ENCODE measurements at regions not wholly inside any gene's neighbourhood (a gene's known extent, or its start where the extent isn't known, plus 50 kb on each side); places are given as distances from the start of the nearest gene placed in this dataset.
"Not testable (repeated sequence)": the region's sequence is repeated elsewhere in the genome, so short reads cannot be mapped to it uniquely, and the experiment has no call there.

DNA sequence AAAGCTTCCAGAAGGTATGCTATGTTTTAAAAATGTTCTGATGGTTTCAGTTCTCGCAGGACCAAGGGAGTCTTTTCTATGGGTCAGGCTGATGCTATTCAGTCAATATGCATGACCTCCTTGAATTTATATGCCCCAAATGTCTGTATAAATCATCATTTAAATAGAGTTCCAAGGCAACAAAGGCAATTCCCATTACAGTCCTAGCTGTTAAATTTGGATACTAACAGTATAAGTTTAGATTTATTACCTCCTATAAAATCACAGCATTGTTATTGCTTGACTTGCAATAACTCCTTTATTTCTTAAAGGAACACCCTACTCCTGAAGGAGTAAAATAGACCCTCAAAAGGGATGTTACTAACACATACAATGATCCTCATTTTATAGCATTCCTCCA is 387.7 kb upstream of the CHD1 start:
- no peak for DNase-seq (ENCODE audit: low read depth, low spot score)

GRCh38 chr5:99315413-99316183 is 386.8 kb upstream of the CHD1 start:
- no peak for DNase-seq (ENCODE audit: low read depth, low spot score)

DNA sequence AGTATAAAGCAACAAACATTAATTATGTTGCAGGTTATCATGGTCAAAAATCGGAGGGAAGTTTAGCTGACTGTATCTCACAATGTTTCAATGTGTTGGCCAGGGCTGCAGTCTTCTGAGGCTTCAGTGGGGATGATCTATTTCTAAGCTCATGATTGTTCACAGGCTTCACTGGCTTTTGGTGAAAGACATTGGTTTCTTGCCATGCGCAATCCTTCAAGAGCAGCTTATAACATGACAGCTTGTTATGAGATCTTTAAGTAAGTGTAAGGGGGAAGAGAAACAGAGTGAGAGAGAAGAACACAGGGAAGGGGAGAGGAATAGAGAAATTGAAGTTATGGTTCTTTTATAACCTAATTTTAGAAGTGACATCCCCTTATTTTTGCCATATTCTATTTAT is 385.9 kb upstream of the CHD1 start:
- DNase-seq (ENCODE audit: low read depth, low spot score): no peak

DNA sequence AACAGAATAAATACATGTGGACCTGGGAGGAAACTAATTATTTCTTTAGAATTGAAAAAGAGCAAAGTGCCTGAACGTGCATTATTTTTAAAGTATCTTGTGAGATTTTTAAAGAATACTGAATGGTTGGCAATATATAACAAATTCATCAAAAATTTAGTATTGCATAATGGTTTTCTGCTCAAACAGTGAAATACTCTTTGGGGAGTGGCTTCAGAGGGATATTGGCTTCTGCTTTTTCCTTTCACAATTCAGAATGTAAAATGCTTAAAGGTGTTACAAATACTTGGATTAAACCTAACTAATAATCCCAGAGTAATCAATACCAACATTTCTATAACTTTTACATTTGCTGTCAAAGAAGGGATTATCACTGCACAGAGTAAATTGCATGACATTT is 379.3 kb upstream of the CHD1 start:
- no peak for DNase-seq (ENCODE audit: low read depth, low spot score)

- no peak for DNase-seq (ENCODE audit: low read depth, low spot score)
Observed at GRCh38 chr5:99305045-99305580, 376.3 kb upstream of the CHD1 start.

- no peak for DNase-seq (ENCODE audit: low read depth, low spot score)
Observed at GRCh38 chr5:99285606-99286005, 356.8 kb upstream of the CHD1 start.

- DNase-seq (ENCODE audit: low read depth, low spot score): no peak
Observed at GRCh38 chr5:99275128-99275527, 346.3 kb upstream of the CHD1 start.

GRCh38 chr5:99272576-99272975 is 343.8 kb upstream of the CHD1 start:
- DNase-seq (ENCODE audit: low read depth, low spot score): no peak

DNA sequence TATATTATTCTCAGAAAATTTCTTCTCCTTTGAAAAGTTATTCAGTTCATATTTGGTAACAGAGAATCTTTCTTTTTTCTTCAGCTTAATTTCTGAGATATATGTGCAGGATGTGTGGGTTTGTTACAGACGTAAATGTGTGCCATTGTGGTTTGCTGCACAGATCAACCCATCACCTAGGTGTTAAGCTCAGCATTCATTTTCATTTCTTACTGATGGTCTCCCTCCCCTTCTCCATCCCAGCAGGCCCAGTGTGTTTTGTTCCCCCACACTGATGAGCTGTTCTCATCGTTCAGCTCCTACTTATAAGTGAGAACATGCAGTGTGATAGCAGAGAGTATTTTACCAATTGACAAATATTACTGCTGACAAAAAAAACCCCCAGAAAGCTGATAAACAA is 330.0 kb upstream of the CHD1 start:
- DNase-seq (ENCODE audit: low read depth, low spot score): no peak

GRCh38 chr5:99248066-99248465 is 319.3 kb upstream of the CHD1 start:
- no peak for DNase-seq (ENCODE audit: low read depth, low spot score)

- no peak for DNase-seq (ENCODE audit: low read depth, low spot score)
Observed at GRCh38 chr5:99247346-99247745, 318.5 kb upstream of the CHD1 start.

- no peak for DNase-seq (ENCODE audit: low read depth, low spot score)
Observed at GRCh38 chr5:99243111-99243510, 314.3 kb upstream of the CHD1 start.

GRCh38 chr5:99239826-99240360 is 311.1 kb upstream of the CHD1 start:
- no peak for DNase-seq (ENCODE audit: low read depth, low spot score)

DNA sequence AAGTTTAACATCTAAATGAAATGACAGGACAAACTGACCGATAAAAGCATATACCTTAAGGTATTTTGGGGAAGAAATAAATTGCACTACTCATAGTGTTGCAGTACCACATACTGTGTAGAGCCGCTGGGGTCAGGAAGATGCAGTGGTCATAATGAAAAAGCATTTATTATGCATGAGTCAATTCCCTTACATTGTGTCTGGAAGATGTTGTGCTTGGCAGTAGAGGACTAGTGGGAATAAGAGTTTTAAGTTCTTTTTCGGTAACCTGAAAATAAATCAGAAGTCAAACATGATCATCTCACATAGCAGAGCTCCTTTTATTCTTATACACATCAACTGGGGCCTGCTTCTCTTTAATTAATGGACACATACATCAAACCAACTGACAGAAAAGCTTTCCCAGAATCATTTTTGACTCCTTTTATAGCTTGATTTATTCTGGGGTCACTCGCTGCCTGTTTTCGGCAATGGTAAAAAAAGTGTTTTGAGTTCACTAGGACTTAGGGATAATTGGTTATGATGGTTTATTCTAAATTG is 262.5 kb upstream of the CHD1 start:
- no peak for DNase-seq (ENCODE audit: low read depth, low spot score)

DNA sequence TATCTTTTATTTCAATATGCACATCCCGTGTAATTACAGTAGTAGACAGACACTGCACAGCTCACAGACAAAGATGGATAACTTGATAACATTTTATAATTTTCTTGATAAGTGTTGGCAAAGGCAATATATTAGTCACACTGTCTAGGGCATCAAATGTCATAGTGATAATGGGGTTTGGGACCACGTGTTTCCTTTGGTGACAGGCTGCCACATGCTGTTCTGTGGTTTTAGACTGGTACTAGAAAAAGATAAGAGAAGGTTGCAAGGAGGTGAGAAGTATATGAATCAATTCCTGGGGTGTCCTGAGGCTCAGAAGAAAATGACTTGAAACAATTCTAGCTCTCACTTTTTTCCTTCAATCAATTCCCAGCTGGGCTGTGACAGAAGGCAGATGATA is 258.8 kb upstream of the CHD1 start:
- DNase-seq (ENCODE audit: low read depth, low spot score): no peak

GRCh38 chr5:99179206-99179605 is 250.4 kb upstream of the CHD1 start:
- DNase-seq (ENCODE audit: low read depth, low spot score): no peak

- DNase-seq (ENCODE audit: low read depth, low spot score): no peak
Observed at GRCh38 chr5:99177796-99178195, 249.0 kb upstream of the CHD1 start.

DNA sequence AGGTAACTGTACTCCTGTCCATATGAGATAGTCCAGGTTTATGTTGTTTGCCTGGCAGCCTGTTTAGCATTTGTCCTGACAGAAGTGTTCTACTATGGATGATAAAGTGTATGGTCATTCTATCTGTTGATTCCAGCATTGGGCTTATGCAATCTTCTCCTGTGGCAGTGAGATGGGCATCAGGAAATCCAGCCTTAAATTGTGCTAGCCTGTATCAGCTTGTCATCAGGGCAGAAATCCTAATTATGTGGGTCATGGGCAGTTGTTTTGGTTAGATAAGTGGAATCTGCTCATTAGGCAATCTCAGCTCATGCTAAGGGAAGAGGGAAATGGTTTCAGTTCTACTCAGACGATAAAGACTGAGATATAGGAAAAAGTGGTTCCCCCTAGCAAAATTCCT is 247.4 kb upstream of the CHD1 start:
- no peak for DNase-seq (ENCODE audit: low read depth, low spot score)

- no peak for DNase-seq (ENCODE audit: low read depth, low spot score)
Observed at GRCh38 chr5:99169309-99169708, 240.5 kb upstream of the CHD1 start.

DNA sequence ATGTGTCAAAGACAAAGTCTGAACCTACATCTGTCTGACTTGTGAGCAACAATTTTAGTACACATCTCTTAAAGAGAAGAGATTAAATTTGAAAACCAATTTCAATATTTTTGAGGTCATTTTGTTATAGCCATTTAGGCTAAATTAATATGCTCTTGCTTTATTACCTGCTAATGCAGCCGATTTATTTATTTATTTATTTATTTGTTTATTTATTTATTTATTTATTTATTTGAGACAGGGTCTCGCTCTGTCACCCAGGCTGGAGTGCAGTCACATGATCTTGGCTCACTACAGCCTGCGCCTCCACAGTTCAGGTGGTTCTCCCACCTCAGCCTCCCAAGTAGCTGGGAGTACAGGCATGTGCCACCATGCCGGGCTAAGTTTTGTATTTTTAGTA is 232.7 kb upstream of the CHD1 start:
- not testable (repeated sequence) for DNase-seq (ENCODE audit: low read depth, low spot score)

GRCh38 chr5:99156688-99157087 is 227.9 kb upstream of the CHD1 start:
- no peak for DNase-seq (ENCODE audit: low read depth, low spot score)

DNA sequence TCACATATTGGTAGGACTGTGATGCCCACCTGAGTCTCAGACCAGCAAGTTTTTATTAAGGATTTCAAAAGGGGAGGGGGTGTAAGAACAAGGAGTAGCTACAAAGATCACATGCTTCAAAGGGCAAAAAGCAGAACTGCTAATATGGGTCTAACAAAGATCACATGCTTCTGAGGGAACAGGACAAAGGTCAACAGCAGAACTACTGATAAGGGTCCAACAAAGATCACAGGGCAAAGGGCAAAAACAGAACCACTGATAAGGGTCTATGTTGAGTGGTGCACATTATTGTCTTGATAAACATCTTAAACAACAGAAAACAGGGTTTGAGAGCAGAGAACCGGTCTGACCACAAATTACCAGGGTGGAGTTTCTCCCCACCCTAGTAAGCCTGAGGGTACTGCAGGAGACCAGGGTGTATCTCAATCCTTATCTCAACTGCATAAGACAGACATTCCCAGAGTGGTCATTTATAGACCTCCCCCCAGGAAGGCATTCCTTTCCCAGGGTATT is 214.5 kb upstream of the CHD1 start:
- DNase-seq (ENCODE audit: low read depth, low spot score): not testable (repeated sequence)

DNA sequence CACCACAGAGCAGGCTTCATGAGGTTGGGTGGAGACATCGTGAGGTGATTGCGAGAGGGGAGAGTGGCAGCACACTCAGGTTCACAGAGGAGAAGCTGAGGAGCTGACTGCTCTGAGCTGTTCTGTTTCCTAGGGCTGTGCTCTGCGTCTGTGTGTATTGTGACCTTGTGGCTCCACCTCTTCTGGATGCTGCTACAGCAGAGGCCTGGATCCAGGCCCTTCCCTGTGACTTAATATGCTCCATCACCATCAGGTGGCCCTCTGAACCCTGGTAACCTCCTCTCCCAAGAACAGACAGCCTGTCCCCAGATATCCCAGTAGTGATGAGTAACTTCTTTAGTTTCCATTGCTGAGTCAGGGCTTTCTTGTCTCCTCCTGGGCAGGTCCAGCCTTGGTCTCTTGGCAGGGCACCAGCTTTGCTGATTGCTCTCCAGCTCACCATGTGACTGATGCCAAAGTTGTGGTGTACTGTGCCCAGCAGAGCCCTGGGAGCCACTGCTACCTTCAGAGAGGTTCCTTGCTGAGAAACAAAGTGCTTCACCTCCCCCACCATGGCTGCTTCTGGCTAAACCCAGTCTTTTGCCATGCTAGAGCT is 212.8 kb upstream of the CHD1 start:
- DNase-seq (ENCODE audit: low read depth, low spot score): no peak
